Stimulated activated CD8-positive, alpha-beta memory T cell treated with anti-CD3 and anti-CD28 coated beads, Interleukin-2, amount 100 ng/mL, for 48 hours (primary cell): ENCODE measurements at regions not wholly inside any gene's neighbourhood (a gene's known extent, or its start where the extent isn't known, plus 50 kb on each side); places are given as distances from the start of the nearest gene placed in this dataset.
"Not testable (repeated sequence)": the region's sequence is repeated elsewhere in the genome, so short reads cannot be mapped to it uniquely, and the experiment has no call there.

Source experiments
- DNase-seq, 2 donors: peaks; one replicate each; pipeline ENCODE4 v3.0.0-alpha.2; 2020; ENCODE audit warnings: low read depth in 2 of 2

DNA sequence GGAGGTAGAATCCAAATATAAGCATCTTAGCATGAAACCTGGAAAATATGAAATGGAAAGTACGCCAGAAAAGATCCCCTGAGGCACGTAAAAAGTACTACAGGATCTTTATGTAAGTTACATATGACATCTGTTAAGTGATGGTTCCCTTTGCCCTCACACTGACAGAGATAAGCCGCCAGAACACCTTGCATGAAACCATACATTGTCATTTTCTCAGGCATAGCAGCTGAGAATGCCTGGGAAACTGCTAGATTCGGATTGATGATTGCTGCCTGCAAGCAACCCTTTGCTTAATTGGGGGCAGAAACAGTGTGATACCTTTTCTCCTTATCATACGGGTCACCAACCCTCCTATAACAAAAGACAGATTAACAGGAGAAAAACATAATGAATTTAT lies 826.6 kb upstream of the LRRN3 start:
- no peak for DNase-seq

DNA sequence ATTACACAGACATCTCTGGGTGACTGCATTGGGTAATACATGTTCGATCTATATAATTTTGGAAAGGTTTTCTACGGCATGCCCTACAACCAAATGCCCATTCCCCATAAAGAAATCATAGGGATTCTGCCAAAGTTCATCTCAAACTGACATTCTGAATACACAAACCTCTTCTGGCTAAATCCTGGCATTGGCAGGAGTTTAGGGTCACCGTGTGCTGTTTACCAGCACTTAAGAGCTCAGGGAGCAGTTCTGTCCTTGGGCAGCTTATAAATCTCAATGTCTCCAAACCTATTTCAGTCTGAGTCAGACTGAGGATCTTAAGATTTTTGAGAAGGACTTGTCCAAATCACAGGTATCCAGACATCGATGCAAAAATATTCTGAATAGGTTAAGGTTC lies 809.6 kb upstream of the LRRN3 start:
- DNase-seq = no peak

- DNase-seq = no peak
These were observed 807.9 kb upstream of the LRRN3 start for GRCh38 chr7:110283056-110283455.

DNA sequence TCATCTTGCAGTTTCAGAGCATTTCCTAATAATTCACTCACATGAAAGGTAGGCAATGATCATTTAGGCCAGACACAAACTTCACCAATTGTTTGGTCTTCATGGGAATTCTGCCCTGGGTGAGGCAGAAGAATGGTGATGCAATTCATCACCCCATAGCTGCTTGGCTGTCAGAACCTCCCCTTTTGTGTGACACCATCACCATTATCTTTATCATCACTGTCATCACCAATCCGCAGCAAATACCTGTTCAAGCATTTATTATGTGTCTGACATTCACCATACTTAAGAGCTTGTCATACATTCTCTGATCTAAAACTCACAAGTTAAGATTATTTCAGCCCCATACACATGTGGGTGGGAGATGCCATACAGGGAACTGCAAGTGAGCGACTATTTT lies 799.5 kb upstream of the LRRN3 start:
- DNase-seq = no peak

DNA sequence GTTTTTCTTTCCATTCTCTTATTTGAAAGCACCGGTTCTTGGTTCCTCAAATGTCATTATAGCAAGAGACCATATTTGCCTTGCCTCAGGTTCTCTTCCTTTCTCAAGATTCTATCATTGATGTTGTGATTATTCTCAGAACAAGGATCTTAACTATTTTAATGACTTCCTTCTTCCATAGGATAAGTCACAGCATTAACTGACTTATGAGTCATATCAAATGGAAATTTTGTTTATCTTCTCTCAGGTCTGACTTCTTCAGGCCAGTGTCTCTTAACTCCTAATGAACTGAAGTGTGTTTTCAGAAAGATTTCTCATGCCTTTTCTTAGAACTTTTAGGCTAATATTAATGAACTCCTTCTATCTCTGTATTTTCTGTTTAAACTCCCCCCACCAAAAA lies 794.6 kb upstream of the LRRN3 start:
- DNase-seq = no peak

- DNase-seq = no peak
These were observed 783.2 kb upstream of the LRRN3 start for GRCh38 chr7:110307776-110308175.

- no peak for DNase-seq
These were observed 782.1 kb upstream of the LRRN3 start for GRCh38 chr7:110308791-110309190.

DNA sequence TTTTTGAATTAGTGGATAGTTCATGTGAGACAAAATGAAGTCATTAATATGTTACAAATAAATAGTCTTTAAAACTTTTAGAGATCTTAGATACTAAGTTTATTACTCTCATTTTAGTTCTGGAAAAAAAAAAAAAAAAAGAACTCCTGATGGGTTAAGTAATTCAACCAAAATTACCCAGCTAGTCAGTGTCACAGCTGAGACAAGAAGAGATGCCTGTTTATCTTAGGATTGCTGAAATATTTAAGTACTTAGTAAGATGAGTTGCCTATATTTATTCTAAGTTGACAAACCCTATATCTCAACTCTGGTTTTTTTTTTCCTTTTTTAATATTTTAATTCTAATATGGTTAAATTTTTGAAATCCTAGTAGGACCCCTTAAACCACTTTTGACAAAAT lies 781.0 kb upstream of the LRRN3 start:
- DNase-seq = no peak

DNA sequence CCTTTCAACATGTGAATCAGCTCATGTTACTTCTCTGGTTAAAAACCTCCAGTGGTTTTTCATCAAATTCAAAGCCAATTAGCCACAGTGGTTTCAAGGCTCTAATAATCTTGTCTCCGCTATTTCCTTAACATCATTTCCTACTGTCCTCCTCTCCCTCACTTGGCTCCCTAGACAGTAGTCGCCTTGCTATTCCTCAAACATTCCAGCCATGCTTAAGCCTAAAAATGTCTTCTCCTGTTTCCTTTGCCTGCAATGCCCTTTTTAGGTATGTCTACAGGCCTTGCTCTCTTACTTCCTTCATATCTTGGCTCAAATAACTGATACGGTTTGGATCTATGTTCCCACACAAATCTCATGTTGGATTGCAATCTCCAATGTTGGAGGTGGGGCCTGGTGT lies 779.4 kb upstream of the LRRN3 start:
- no peak for DNase-seq

DNA sequence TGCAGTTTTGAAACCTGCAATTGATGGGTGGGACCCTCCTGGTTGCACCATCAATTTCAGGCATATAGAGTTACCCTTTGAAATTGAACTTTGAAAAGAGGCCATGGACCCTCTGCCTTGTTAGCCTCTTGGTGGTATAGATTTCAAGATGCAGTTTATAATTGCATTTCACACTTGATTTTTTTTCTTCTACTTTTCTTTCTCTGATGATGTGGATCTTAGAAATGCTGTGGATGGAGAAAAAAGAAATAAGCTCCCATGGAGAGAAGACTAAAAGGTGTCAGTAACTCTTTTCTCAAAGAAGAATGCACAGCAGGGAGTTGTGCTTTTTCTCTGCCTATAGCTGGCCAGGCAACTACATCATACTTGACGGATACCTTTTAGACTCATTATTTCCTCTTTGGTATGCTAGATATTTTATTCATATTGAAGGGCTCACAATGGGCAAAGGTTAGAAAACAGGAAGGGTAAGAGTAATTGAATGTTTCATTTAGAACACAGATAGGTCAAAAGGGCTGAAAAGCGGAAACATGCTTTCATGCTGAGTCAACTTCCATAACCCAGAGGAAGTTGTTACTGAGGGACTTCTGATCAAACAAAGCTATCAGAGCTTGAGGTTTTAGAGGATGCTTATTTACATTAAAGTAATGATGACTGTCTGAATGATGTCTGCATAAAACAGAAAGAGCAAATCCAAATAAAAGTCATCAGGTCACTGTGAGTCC lies 773.2 kb upstream of the LRRN3 start:
- no peak for DNase-seq

DNA sequence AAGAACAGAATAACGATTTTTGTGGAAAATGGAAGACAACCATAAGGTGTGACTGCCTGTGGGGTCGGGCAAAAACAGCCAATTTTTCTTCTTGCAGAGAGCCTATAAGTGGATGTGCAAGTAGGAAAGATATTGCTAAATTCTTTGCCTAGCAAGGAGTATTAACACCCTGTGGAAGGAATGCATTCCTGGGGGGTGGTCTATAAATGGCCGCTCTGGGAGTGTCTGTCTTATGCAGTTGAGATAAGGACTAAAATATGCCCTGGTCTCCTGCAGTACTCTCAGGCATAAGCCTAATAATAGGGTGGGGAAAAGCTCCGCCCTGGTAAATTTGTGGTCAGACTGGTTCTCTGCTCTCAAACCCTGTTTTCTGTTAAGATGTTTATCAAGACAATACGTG lies 770.6 kb upstream of the LRRN3 start:
- DNase-seq = not testable (repeated sequence)

GRCh38 chr7:110322796-110323195 lies 768.1 kb upstream of the LRRN3 start:
- DNase-seq = no peak

GRCh38 chr7:110326966-110327365 lies 764.0 kb upstream of the LRRN3 start:
- no peak for DNase-seq

- DNase-seq = no peak
These were observed 754.5 kb upstream of the LRRN3 start for GRCh38 chr7:110336423-110336822.

GRCh38 chr7:110337646-110338045 lies 753.3 kb upstream of the LRRN3 start:
- DNase-seq = no peak

DNA sequence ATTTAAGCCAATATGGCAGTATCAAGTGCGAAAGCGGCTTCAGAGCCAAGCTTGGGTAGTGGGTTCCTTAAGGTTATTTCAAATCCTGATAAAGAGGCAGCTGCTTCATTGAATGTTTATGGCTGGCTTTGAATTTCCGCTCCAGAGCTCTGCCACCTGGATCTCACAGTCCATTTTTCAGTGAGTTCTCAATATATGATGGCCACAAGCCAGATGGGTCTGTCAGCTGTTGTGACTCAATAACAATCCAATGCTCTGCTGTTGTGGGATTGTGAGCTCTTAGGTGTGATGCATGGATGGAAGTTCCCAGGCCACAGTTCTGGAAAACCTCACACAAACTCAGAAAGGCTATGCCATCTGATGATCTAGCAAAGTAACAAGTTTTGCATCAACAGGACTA lies 743.8 kb upstream of the LRRN3 start:
- no peak for DNase-seq

- no peak for DNase-seq
These were observed 734.5 kb upstream of the LRRN3 start for GRCh38 chr7:110356438-110356837.

DNA sequence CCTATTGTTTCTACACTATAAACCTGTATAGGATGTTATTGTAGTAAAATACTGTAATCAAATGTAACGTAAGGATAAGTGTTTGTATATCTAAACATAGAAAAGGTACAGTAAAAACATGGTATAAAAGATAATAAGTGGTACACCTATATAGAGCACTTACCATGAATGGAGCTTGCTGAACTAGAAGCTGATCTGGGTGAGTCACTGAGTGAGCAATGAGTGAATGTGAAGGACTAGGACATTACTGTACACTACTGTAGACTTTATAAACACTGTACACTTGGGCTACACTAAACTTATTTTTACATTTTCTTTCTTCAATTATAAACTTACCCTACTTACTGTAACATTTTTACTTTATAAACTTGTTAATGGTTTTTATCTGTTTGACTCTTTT lies 732.9 kb upstream of the LRRN3 start:
- no peak for DNase-seq

DNA sequence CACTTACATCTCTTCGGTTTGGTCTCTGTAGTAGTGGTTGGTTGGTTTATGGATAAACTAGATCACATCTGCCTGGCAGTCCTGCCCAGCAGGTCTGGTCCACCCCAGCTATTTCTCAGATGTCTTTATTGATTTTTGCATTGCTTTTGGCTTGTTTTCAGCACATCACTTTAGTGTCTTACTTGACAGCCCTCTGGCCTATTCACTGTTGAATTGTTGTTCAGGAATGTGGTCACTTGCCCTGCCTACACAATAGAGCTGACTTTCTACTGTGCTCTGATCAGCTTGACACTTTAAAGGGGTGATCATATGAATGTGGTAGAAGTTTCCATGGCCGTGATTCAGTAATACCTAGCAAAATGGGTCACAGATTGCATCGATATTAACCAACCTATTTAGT lies 719.2 kb upstream of the LRRN3 start:
- no peak for DNase-seq

GRCh38 chr7:110372685-110373084 lies 718.2 kb upstream of the LRRN3 start:
- no peak for DNase-seq

- DNase-seq = no peak
These were observed 717.5 kb upstream of the LRRN3 start for GRCh38 chr7:110373416-110373815.

GRCh38 chr7:110373859-110374258 lies 717.1 kb upstream of the LRRN3 start:
- no peak for DNase-seq

DNA sequence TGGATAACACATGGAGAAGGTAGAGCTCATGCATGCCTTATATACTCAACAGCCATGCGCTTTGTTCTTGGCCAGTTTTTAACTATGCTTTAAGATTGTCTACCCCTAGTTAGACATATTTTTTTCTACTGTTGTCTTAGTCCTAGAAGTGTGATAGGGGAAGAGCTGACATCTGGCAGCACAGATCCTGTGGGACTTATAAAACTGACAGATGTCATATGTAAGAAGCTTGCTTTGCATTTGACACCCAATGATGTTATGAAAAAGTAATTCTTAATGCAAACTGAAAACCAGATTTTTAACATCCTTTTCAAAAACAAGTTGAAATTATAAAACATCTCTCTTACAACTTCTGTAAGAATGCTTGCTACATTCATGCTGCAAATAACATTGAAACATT lies 715.9 kb upstream of the LRRN3 start:
- DNase-seq = no peak

GRCh38 chr7:110382736-110383135 lies 708.2 kb upstream of the LRRN3 start:
- DNase-seq = no peak
